Motor neuron (in vitro differentiated cells): ENCODE measurements at regions not wholly inside any gene's neighbourhood (a gene's known extent, or its start where the extent isn't known, plus 50 kb on each side); places are given as distances from the start of the nearest gene placed in this dataset.

ENCODE experiments used
- ATAC-seq, 8 experiments: fragments of 200-7000 bp; cut with Tn5 transposase; replicated peaks in 6 of 8; 2 replicates each; pipeline ENCODE4 v1.8.0; 2021; ENCODE audit warnings: mild to moderate bottlenecking in 8 of 8, moderate library complexity in 8 of 8
- H3K27ac ChIP-seq, 2 donors: fragments of 250-450 bp; sonication (Bioruptor Pico); 2 replicates each; pipeline ENCODE4 v1.9.0; 2021; ENCODE audit warnings: antibody characterized with exemption in 2 of 2, mild to moderate bottlenecking in 2 of 2, moderate library complexity in 1 of 2
- H3K4me1 ChIP-seq, 2 donors: fragments of 250-450 bp; sonication (Bioruptor Pico); replicated peaks in 1 of 2; 2 replicates each; pipeline ENCODE4 v1.6.1; 2021; ENCODE audit warnings: antibody characterized with exemption in 2 of 2, mild to moderate bottlenecking in 2 of 2, moderate library complexity in 1 of 2
- H3K4me3 ChIP-seq, 5 donors: fragments of 250-450 bp; sonication (Bioruptor Pico); 2 replicates each; pipeline ENCODE4 v1.9.0; 2021; ENCODE audit warnings: antibody characterized with exemption in 5 of 5, mild to moderate bottlenecking in 5 of 5, moderate library complexity in 4 of 5
- WGBS, 10 experiments: fragments of 450-650 bp; shearing (Covaris generic); methylation state at CpG; one replicate each; pipeline ENCODE4 v1.0.0; 2022; 5-methylcytosine and 5-hydroxymethylcytosine counted together
- in situ Hi-C, 9 experiments: fragments of 400-800 bp; cut with MboI; loops; one replicate each; pipeline ENCODE4 v1.15.0; 2021; ENCODE audit warnings: low sequenced_read_pairs in 9 of 9, low pct_unique_long_range_greater_than_20kb in 2 of 9; ENCODE audit not compliant: unreplicated experiment in 9 of 9

GRCh38 chr15:62756995-62757360, 285.6 kb upstream of the TPM1 start:
- Histone ChIP-seq H3K4me1 (peaks cover 14 to 18% of the 10 kb centered on the region in 2 donors), H3K4me3 (no peak overlapping the region), H3K27ac (no peak overlapping the region)
- WGBS, 10 experiments = 100% methylated on average over 1 of the region's 1 CpG; no CpG with 5 or more reads in 5 of the 10 experiments
- ATAC-seq = no peak
- in situ Hi-C loops = no loop called here

- Histone ChIP-seq H3K27ac (no peak overlapping the region), H3K4me3 (no peak overlapping the region), H3K4me1 (peaks cover 14 to 18% of the 10 kb centered on the region in 2 donors)
- in situ Hi-C loops = no loop called here
- peak in 1 of 8 experiments; percentile 39 for ATAC-seq
- 58 to 100% (median 85%) methylated on average over 1 to 10 of the region's 10 CpGs; no CpG with 5 or more reads in 2 of the 10 experiments for WGBS, 10 experiments
These were observed 285.0 kb upstream of the TPM1 start for GRCh38 chr15:62757535-62757934.

GRCh38 chr15:62758126-62758951, 284.2 kb upstream of the TPM1 start:
- Histone ChIP-seq H3K4me1 (peaks cover 14 to 18% of the 10 kb centered on the region in 2 donors), H3K27ac (no peak overlapping the region), H3K4me3 (no peak overlapping the region)
- in situ Hi-C loops = no loop called here
- WGBS, 10 experiments = 0 to 64% (median 26%) methylated on average over 2 to 10 of the region's 11 CpGs
- peak; percentile 83 to 98 (median 94) for ATAC-seq

- no peak for ATAC-seq
- Histone ChIP-seq H3K4me1 (peaks cover 14 to 18% of the 10 kb centered on the region in 2 donors), H3K4me3 (no peak overlapping the region), H3K27ac (no peak overlapping the region)
- 27 to 100% (median 90%) methylated on average over 1 to 4 of the region's 4 CpGs; no CpG with 5 or more reads in 3 of the 10 experiments for WGBS, 10 experiments
- in situ Hi-C loops = no loop called here
These were observed 283.6 kb upstream of the TPM1 start for GRCh38 chr15:62758952-62759349.

GRCh38 chr15:62760538-62760937, 282.0 kb upstream of the TPM1 start:
- Histone ChIP-seq H3K4me1 (peaks cover 14 to 23% of the 10 kb centered on the region in 2 donors), H3K27ac (no peak overlapping the region), H3K4me3 (no peak overlapping the region)
- WGBS, 10 experiments = 80 to 100% (median 89%) methylated on average over 1 to 3 of the region's 3 CpGs; no CpG with 5 or more reads in 1 of the 10 experiments
- no peak for ATAC-seq
- in situ Hi-C loops = no loop called here

- peak in 1 of 8 experiments; percentile 40 for ATAC-seq
- no peak overlapping the region for H3K4me3 ChIP-seq
- H3K4me1 ChIP-seq = peaks cover 3 to 14% of the 10 kb centered on the region in 2 donors
- 68 to 100% (median 100%) methylated on average over 1 to 3 of the region's 4 CpGs; no CpG with 5 or more reads in 3 of the 10 experiments for WGBS, 10 experiments
- no peak overlapping the region for H3K27ac ChIP-seq
- in situ Hi-C loops = no loop called here
These were observed 276.6 kb upstream of the TPM1 start for GRCh38 chr15:62765916-62766315.

GRCh38 chr15:62766599-62766998, 275.9 kb upstream of the TPM1 start:
- 56 to 100% (median 93%) methylated on average over 1 to 4 of the region's 4 CpGs; no CpG with 5 or more reads in 4 of the 10 experiments for WGBS, 10 experiments
- no peak overlapping the region for H3K4me3 ChIP-seq
- in situ Hi-C loops = no loop called here
- H3K4me1 ChIP-seq = peaks cover 3 to 14% of the 10 kb centered on the region in 2 donors
- ATAC-seq = no peak
- no peak overlapping the region for H3K27ac ChIP-seq

GRCh38 chr15:62769604-62770003, 272.9 kb upstream of the TPM1 start:
- H3K27ac ChIP-seq = no peak overlapping the region
- WGBS, 10 experiments = 0 to 100% (median 88%) methylated on average over 1 to 3 of the region's 3 CpGs; no CpG with 5 or more reads in 2 of the 10 experiments
- H3K4me1 ChIP-seq = peaks cover 3 to 14% of the 10 kb centered on the region in 2 donors
- ATAC-seq = peak in 2 of 8 experiments; percentile 25 to 33
- H3K4me3 ChIP-seq = no peak overlapping the region
- in situ Hi-C loops = no loop called here

GRCh38 chr15:62770111-62770660, 272.4 kb upstream of the TPM1 start:
- in situ Hi-C loops = no loop called here
- peaks cover 3 to 13% of the 10 kb centered on the region in 2 donors for H3K4me1 ChIP-seq
- H3K4me3 ChIP-seq = no peak overlapping the region
- H3K27ac ChIP-seq = no peak overlapping the region
- ATAC-seq = peak in 2 of 8 experiments; percentile 8 to 13
- WGBS, 10 experiments = 75 to 100% (median 100%) methylated on average over 1 to 9 of the region's 11 CpGs; no CpG with 5 or more reads in 4 of the 10 experiments

- no peak overlapping the region for H3K27ac ChIP-seq
- 0 to 77% (median 65%) methylated on average over 1 to 7 of the region's 7 CpGs; no CpG with 5 or more reads in 3 of the 10 experiments for WGBS, 10 experiments
- no peak overlapping the region for H3K4me3 ChIP-seq
- in situ Hi-C loops = no loop called here
- peak in 7 of 8 experiments; percentile 90 to 95 (median 93) for ATAC-seq
- H3K4me1 ChIP-seq = peaks cover 3 to 7% of the 10 kb centered on the region in 2 donors
These were observed 271.8 kb upstream of the TPM1 start for GRCh38 chr15:62770752-62771151.

- peak in 5 of 8 experiments; percentile 15 to 39 (median 23) for ATAC-seq
- WGBS, 10 experiments = 71 to 100% (median 100%) methylated on average over 1 to 2 of the region's 2 CpGs; no CpG with 5 or more reads in 3 of the 10 experiments
- Histone ChIP-seq H3K27ac (no peak overlapping the region), H3K4me1 (peaks cover 0 to 2% of the 10 kb centered on the region in 2 donors), H3K4me3 (no peak overlapping the region)
- in situ Hi-C loops = no loop called here
These were observed 271.3 kb upstream of the TPM1 start for GRCh38 chr15:62771234-62771633.

GRCh38 chr15:62773369-62774165, 269.0 kb upstream of the TPM1 start:
- H3K27ac ChIP-seq = no peak overlapping the region
- H3K4me1 ChIP-seq = no peaks in the 10 kb centered on the region
- H3K4me3 ChIP-seq = no peak overlapping the region
- 64 to 100% (median 94%) methylated on average over 1 to 8 of the region's 12 CpGs; no CpG with 5 or more reads in 1 of the 10 experiments for WGBS, 10 experiments
- ATAC-seq = no peak
- in situ Hi-C loops = no loop called here
